Heart left ventricle (tissue), 16 donors: ENCODE measurements at regions not wholly inside any gene's neighbourhood (a gene's known extent, or its start where the extent isn't known, plus 50 kb on each side); places are given as distances from the start of the nearest gene placed in this dataset.
A peak's percentile ranks its signal among the peaks of the same experiment; 100 is the strongest.

Experiments
- ATAC-seq, 4 donors: fragments of 200-7000 bp; cut with Tn5 transposase; one replicate each; pipeline ENCODE4 v1.9.1; 2020 to 2022; ENCODE audit warnings: moderate library complexity in 4 of 4, mild to moderate bottlenecking in 3 of 4, moderate number of reproducible peaks in 1 of 4
- DNase-seq, 5 donors: peaks; one replicate each; pipeline ENCODE4 v3.0.0-alpha.2; 2020
- H3K27ac ChIP-seq, 12 donors: fragments of 200-600 bp; sonication (generic) in 4 of 12; one replicate each; pipeline versions ENCODE4 v1.5.0 to v1.8.0; 2016 to 2022; ENCODE audit warnings: mild to moderate bottlenecking in 2 of 12
- H3K27me3 ChIP-seq, 9 donors: fragments of 200-600 bp; sonication (generic) in 2 of 9; one replicate each; pipeline versions ENCODE4 v1.5.1 to v1.8.0; 2016 to 2022; ENCODE audit warnings: mild to moderate bottlenecking in 3 of 9
- H3K36me3 ChIP-seq, 9 donors: fragments of 200-600 bp; sonication (generic) in 2 of 9; one replicate each; pipeline versions ENCODE4 v1.5.0 to v1.8.0; 2018 to 2022; ENCODE audit warnings: mild to moderate bottlenecking in 2 of 9
- H3K4me1 ChIP-seq, 12 donors: fragments of 200-600 bp; sonication (generic) in 4 of 12; one replicate each; pipeline versions ENCODE4 v1.5.0 to v1.8.0; 2016 to 2022; ENCODE audit warnings: mild to moderate bottlenecking in 3 of 12
- H3K4me3 ChIP-seq, 12 donors: fragments of 200-600 bp; sonication (generic) in 4 of 12; one replicate each; pipeline versions ENCODE4 v1.5.0 to v1.8.0; 2017 to 2022; ENCODE audit warnings: mild to moderate bottlenecking in 9 of 12, moderate library complexity in 4 of 12
- H3K9me3 ChIP-seq, 12 donors: fragments of 200-600 bp; sonication (generic) in 4 of 12; one replicate each; pipeline versions ENCODE4 v1.5.0 to v1.8.0; 2016 to 2022; ENCODE audit warnings: mild to moderate bottlenecking in 1 of 12
- CTCF ChIP-seq, 12 donors: fragments of 200-600 bp; sonication (generic) in 4 of 12; IDR thresholded peaks; one replicate each; pipeline versions ENCODE4 v1.5.0 to v1.8.0; 2018 to 2022; ENCODE audit warnings: antibody characterized with exemption in 12 of 12, mild to moderate bottlenecking in 5 of 12
- POLR2A ChIP-seq, 2 donors: fragments of 450-650 bp; IDR thresholded peaks; one replicate each; pipeline ENCODE4 v1.6.1; 2017; ENCODE audit warnings: antibody characterized with exemption in 2 of 2, mild to moderate bottlenecking in 2 of 2, moderate library complexity in 2 of 2
- WGBS, 4 donors: extraction: QIAGEN DNeasy Blood & Tissue Kit in 2 of 4; methylation state at CpG; one replicate each; pipeline versions ENCODE4 v1.1.5 to v1.1.7; 2013 to 2018; 5-methylcytosine and 5-hydroxymethylcytosine counted together
- intact Hi-C, 10 donors: fragments of 100-400 bp; cut with DNase I; formaldehyde crosslinking; loops; one replicate each; pipeline versions ENCODE4 v1.11.1 to v1.14.2; 2022
- donor health status: ischemic (EF 13 %, LVEDD 7.1; RV severe dilation, severe dysfunction).
- donor health status: healthy with polysubstance abuse.
- donor health status: DM: no; HTN: yes; CAD: no.
- donor health status: DM: no; HTN: no; CAD: no.
- donor health status: ischemic (EF 25% LVEDD 6.9; RV normal size, moderate dysfunction).
- donor health status: ischemic (EF 25% LVEDD 5.7; RV mildly dilated, moderate dysfunction).
- donor health status: healthy.
- donor health status: DM: yes; HTN: yes; CAD: no.
- donor health status: ischemic (EF 35%, LVEDD 5.7; RV mildly dilated, moderate dysfunction).
- donor health status: nonischemic (EF 11% LVEDD 7.7; RV severe dilation, severe dysfunction).
- donor health status: DM: yes; HTN: yes; CAD: no.
- donor health status: PGD.
- donor health status: ischemic (EF 29% LVEDD 5.4; RV normal size, mild dysfunction).
- donor health status: nonischemic (EF 23%, LVEDD 6.1; RV moderate dilation, normal function).

- Histone ChIP-seq H3K4me3 (no peak overlapping the region), H3K27ac (no peak overlapping the region), H3K36me3 (no peaks in the 10 kb centered on the region), H3K4me1 (no peaks in the 10 kb centered on the region), H3K9me3 (no peaks in the 10 kb centered on the region), H3K27me3 (no peaks in the 10 kb centered on the region)
- no peak for ATAC-seq
- DNase-seq: no peak
- 65 to 79% (median 70%) methylated on average over 1 of the region's 1 CpG for WGBS, 4 donors
- intact Hi-C loops: no loop called here
- TF ChIP-seq CTCF (IDR thresholded peaks at IDR 0.05): no peak
These were observed 226.2 kb upstream of the SMC2 start for GRCh38 chr9:103867886-103868285.

GRCh38 chr9:103872811-103873210 lies 221.3 kb upstream of the SMC2 start:
- Histone ChIP-seq H3K27ac (no peak overlapping the region), H3K9me3 (no peaks in the 10 kb centered on the region), H3K27me3 (no peaks in the 10 kb centered on the region), H3K36me3 (no peaks in the 10 kb centered on the region), H3K4me3 (no peak overlapping the region), H3K4me1 (no peaks in the 10 kb centered on the region)
- 80 to 83% (median 81%) methylated on average over 7 of the region's 7 CpGs for WGBS, 4 donors
- intact Hi-C loops: no loop called here
- ATAC-seq: no peak
- TF ChIP-seq POLR2A (IDR thresholded peaks at IDR 0.05): no peak
- TF ChIP-seq CTCF (IDR thresholded peaks at IDR 0.05): no peak
- no peak for DNase-seq

- Histone ChIP-seq H3K9me3 (no peaks in the 10 kb centered on the region), H3K27me3 (no peaks in the 10 kb centered on the region), H3K27ac (no peak overlapping the region), H3K4me1 (no peaks in the 10 kb centered on the region), H3K4me3 (no peak overlapping the region), H3K36me3 (no peaks in the 10 kb centered on the region)
- TF ChIP-seq CTCF (IDR thresholded peaks at IDR 0.05): peak in 2 of 12 donors; percentile 28 to 32
- TF ChIP-seq POLR2A (IDR thresholded peaks at IDR 0.05): no peak
- intact Hi-C loops: no loop called here
- no peak for DNase-seq
- no peak for ATAC-seq
- 89 to 97% (median 94%) methylated on average over 2 of the region's 2 CpGs for WGBS, 4 donors
These were observed 212.7 kb upstream of the SMC2 start for GRCh38 chr9:103881419-103881818.

GRCh38 chr9:103889989-103890388 lies 204.1 kb upstream of the SMC2 start:
- intact Hi-C loops: no loop called here
- Histone ChIP-seq H3K27ac (no peak overlapping the region), H3K4me1 (no peaks in the 10 kb centered on the region), H3K36me3 (no peaks in the 10 kb centered on the region), H3K9me3 (no peaks in the 10 kb centered on the region), H3K27me3 (no peaks in the 10 kb centered on the region), H3K4me3 (no peak overlapping the region)
- ATAC-seq (no peak), DNase-seq (no peak)
- TF ChIP-seq POLR2A (IDR thresholded peaks at IDR 0.05): no peak
- TF ChIP-seq CTCF (IDR thresholded peaks at IDR 0.05): no peak
